Neural cell (in vitro differentiated cells): ENCODE measurements at regions not wholly inside any gene's neighbourhood (a gene's known extent, or its start where the extent isn't known, plus 50 kb on each side); places are given as distances from the start of the nearest gene placed in this dataset.

ENCODE experiments used
- H2AFZ ChIP-seq: fragments of 200-600, 300-800 bp; sonication (generic), shearing (Covaris generic); 2 replicates; pipeline ENCODE4 v1.6.0; 2014; ENCODE audit warnings: low read depth, mild to moderate bottlenecking, antibody characterized with exemption, low read length, moderate library complexity
- H3F3A ChIP-seq: fragments of 200-600 bp; shearing (Covaris generic); 2 replicates; pipeline ENCODE4 v1.6.1; 2016; ENCODE audit warnings: mild to moderate bottlenecking, moderate library complexity, mixed read lengths, antibody characterized with exemption, low read length; ENCODE audit not compliant: insufficient read depth, poor library complexity, severe bottlenecking
- H3K27ac ChIP-seq: fragments of 200-600, 300-800 bp; sonication (generic), shearing (Covaris generic); 2 replicates; pipeline ENCODE4 v1.5.1; 2014; ENCODE audit warnings: mild to moderate bottlenecking, low read length, moderate library complexity
- H3K27me3 ChIP-seq: fragments of 300-800, 200-600 bp; sonication (generic), shearing (Covaris generic); 2 replicates; pipeline ENCODE4 v1.6.0; 2014; ENCODE audit warnings: mild to moderate bottlenecking, low read depth, low read length, moderate library complexity; ENCODE audit not compliant: insufficient read depth
- H3K36me3 ChIP-seq: fragments of 300-800, 200-600 bp; sonication (generic), shearing (Covaris generic); 2 replicates; pipeline ENCODE4 v1.5.1; 2014; ENCODE audit warnings: mild to moderate bottlenecking, antibody characterized with exemption, low read length, moderate library complexity; ENCODE audit not compliant: insufficient read depth
- H3K4me2 ChIP-seq: fragments of 300-800, 200-600 bp; sonication (generic), shearing (Covaris generic); 2 replicates; pipeline ENCODE4 v1.6.0; 2014; ENCODE audit warnings: mild to moderate bottlenecking, low read length
- H3K4me3 ChIP-seq: fragments of 300-800, 200-600 bp; sonication (generic), shearing (Covaris generic); 2 replicates; pipeline ENCODE4 v1.5.1; 2014; ENCODE audit warnings: mild to moderate bottlenecking, low read length, moderate library complexity
- H3K79me2 ChIP-seq: fragments of 200-600 bp; shearing (Covaris generic); replicated peaks from 2 replicates; pipeline ENCODE4 v1.6.0; 2014; ENCODE audit warnings: mild to moderate bottlenecking, low read length, moderate library complexity; ENCODE audit not compliant: insufficient read depth
- H3K9ac ChIP-seq: fragments of 300-800, 200-600 bp; sonication (generic), shearing (Covaris generic); 2 replicates; pipeline ENCODE4 v1.6.1; 2016; ENCODE audit warnings: mild to moderate bottlenecking, low read length, mixed read lengths
- H3K9me2 ChIP-seq: fragments of 200-600 bp; shearing (Covaris generic); 2 replicates; pipeline ENCODE4 v1.6.1; 2016; ENCODE audit warnings: mild to moderate bottlenecking, low read length, mixed read lengths; ENCODE audit not compliant: insufficient read depth
- H3K9me3 ChIP-seq: fragments of 200-600, 300-800 bp; sonication (generic), shearing (Covaris generic); 2 replicates; pipeline ENCODE4 v1.6.1; 2016; ENCODE audit warnings: mild to moderate bottlenecking, mixed run types, low read length, moderate library complexity, mixed read lengths
- H4K20me1 ChIP-seq: fragments of 200-600 bp; shearing (Covaris generic); 2 replicates; pipeline ENCODE4 v1.6.1; 2016; ENCODE audit warnings: mild to moderate bottlenecking, mixed run types; ENCODE audit not compliant: insufficient read depth
- EP300 ChIP-seq: fragments of 450-650 bp; conservative IDR thresholded peaks from 2 replicates; pipeline ENCODE4 v1.6.1; 2014; ENCODE audit warnings: antibody characterized with exemption, mild to moderate bottlenecking, moderate library complexity; ENCODE audit not compliant: poor library complexity, severe bottlenecking
- EZH2 ChIP-seq: fragments of 200-600, 300-800 bp; shearing (Covaris generic), sonication (generic); IDR thresholded peaks from 2 replicates; pipeline ENCODE4 v1.6.1; 2014; ENCODE audit warnings: antibody characterized with exemption, low read length, borderline replicate concordance, mild to moderate bottlenecking; ENCODE audit not compliant: insufficient read depth, poor library complexity, severe bottlenecking
- MXI1 ChIP-seq: fragments of 450-650 bp; conservative IDR thresholded peaks from 2 replicates; pipeline ENCODE4 v1.6.1; 2014; ENCODE audit warnings: antibody characterized with exemption, mild to moderate bottlenecking; ENCODE audit not compliant: poor library complexity, severe bottlenecking
- POLR2AphosphoS5 ChIP-seq: IDR thresholded peaks from 2 replicates; pipeline ENCODE4 v1.6.1; 2012
- RAD21 ChIP-seq: fragments of 450-650 bp; conservative IDR thresholded peaks from 2 replicates; pipeline ENCODE4 v1.6.1; 2014; ENCODE audit warnings: antibody characterized with exemption, mild to moderate bottlenecking, moderate library complexity
- SMC3 ChIP-seq: fragments of 450-650 bp; conservative IDR thresholded peaks from 2 replicates; pipeline ENCODE4 v1.6.1; 2014; ENCODE audit warnings: antibody characterized with exemption, mild to moderate bottlenecking, moderate library complexity; ENCODE audit not compliant: poor library complexity
- TAF1 ChIP-seq: IDR thresholded peaks from 2 replicates; pipeline ENCODE4 v1.6.1; 2012; ENCODE audit warnings: low read depth
- TF ChIP-seq, protein P1 (sequence below): fragments of 450-650 bp; IDR thresholded peaks from 2 replicates; pipeline ENCODE4 v1.5.1; 2014; ENCODE audit warnings: antibody characterized with exemption, mild to moderate bottlenecking, moderate library complexity; ENCODE audit not compliant: poor library complexity, severe bottlenecking
- TF ChIP-seq, protein P2 (sequence below): IDR thresholded peaks from 2 replicates; pipeline ENCODE4 v1.6.1; 2012; ENCODE audit warnings: borderline replicate concordance

DNA sequence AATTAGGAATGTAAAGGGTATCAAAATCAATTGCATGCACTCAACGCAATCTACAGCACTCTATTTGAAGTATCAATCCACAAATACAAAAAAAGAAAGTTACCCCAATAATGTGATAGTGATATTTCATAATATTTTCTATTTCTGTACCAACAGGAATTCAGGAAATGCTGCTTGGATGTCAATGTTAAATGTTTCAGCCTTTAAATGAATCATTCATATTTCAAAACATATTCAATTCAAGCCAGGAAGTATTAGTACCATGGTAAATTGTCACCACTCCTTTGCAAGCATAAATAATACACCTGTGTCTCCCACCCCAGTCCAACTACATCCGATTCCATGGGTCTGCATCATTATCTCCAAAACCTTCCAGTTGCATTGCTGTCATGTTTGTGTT, 1185.5 kb upstream of the CDH18 start:
- Histone ChIP-seq H3K9ac (no peak overlapping the region), H3K27me3 (no peaks in the 10 kb centered on the region)

DNA sequence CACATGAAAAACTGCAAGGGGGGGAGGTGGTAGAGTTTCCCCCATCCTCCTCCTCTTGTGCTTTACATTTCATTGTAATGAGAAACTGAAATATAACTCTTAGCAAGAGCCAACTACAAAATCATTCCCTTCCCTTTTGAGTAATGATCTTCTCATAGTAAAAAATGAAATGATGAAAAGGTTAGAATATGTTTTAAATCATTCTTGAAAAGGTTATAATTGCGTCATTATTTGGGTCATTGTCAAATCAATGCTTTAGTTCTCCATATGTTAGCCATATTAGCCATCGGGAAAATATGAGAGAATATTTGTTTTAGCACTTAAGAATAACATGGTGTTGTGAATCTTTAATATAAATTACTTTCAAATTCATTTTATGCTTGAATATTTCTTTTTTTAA, 1185.0 kb upstream of the CDH18 start:
- no peaks in the 10 kb centered on the region for H3K9me3 ChIP-seq
- H3K9ac ChIP-seq, result no peak overlapping the region
- H3K9me2 ChIP-seq, result no peaks in the 10 kb centered on the region
- H3F3A ChIP-seq, result no peaks in the 10 kb centered on the region
- H3K4me3 ChIP-seq, result no peak overlapping the region
- H3K79me2 ChIP-seq, result no peaks in the 10 kb centered on the region
- H3K36me3 ChIP-seq, result no peaks in the 10 kb centered on the region
- no peak overlapping the region for H3K27ac ChIP-seq
- no peak overlapping the region for H2AFZ ChIP-seq
- no peaks in the 10 kb centered on the region for H4K20me1 ChIP-seq
- TF ChIP-seq, protein P1, sequence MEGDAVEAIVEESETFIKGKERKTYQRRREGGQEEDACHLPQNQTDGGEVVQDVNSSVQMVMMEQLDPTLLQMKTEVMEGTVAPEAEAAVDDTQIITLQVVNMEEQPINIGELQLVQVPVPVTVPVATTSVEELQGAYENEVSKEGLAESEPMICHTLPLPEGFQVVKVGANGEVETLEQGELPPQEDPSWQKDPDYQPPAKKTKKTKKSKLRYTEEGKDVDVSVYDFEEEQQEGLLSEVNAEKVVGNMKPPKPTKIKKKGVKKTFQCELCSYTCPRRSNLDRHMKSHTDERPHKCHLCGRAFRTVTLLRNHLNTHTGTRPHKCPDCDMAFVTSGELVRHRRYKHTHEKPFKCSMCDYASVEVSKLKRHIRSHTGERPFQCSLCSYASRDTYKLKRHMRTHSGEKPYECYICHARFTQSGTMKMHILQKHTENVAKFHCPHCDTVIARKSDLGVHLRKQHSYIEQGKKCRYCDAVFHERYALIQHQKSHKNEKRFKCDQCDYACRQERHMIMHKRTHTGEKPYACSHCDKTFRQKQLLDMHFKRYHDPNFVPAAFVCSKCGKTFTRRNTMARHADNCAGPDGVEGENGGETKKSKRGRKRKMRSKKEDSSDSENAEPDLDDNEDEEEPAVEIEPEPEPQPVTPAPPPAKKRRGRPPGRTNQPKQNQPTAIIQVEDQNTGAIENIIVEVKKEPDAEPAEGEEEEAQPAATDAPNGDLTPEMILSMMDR, result no peak
- TF ChIP-seq MXI1, result no peak
- no peak for TF ChIP-seq POLR2AphosphoS5
- TF ChIP-seq RAD21, result no peak
- no peak for TF ChIP-seq TAF1
- TF ChIP-seq, protein P2, sequence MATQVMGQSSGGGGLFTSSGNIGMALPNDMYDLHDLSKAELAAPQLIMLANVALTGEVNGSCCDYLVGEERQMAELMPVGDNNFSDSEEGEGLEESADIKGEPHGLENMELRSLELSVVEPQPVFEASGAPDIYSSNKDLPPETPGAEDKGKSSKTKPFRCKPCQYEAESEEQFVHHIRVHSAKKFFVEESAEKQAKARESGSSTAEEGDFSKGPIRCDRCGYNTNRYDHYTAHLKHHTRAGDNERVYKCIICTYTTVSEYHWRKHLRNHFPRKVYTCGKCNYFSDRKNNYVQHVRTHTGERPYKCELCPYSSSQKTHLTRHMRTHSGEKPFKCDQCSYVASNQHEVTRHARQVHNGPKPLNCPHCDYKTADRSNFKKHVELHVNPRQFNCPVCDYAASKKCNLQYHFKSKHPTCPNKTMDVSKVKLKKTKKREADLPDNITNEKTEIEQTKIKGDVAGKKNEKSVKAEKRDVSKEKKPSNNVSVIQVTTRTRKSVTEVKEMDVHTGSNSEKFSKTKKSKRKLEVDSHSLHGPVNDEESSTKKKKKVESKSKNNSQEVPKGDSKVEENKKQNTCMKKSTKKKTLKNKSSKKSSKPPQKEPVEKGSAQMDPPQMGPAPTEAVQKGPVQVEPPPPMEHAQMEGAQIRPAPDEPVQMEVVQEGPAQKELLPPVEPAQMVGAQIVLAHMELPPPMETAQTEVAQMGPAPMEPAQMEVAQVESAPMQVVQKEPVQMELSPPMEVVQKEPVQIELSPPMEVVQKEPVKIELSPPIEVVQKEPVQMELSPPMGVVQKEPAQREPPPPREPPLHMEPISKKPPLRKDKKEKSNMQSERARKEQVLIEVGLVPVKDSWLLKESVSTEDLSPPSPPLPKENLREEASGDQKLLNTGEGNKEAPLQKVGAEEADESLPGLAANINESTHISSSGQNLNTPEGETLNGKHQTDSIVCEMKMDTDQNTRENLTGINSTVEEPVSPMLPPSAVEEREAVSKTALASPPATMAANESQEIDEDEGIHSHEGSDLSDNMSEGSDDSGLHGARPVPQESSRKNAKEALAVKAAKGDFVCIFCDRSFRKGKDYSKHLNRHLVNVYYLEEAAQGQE, result no peak
- TF ChIP-seq EP300, result no peak
- TF ChIP-seq SMC3, result no peak
- no peak for TF ChIP-seq EZH2
- H3K4me2 ChIP-seq, result no peak overlapping the region
- no peaks in the 10 kb centered on the region for H3K27me3 ChIP-seq

More for the DNA sequence above, 1185.5 kb upstream of the CDH18 start:
- Histone ChIP-seq H3K4me3 (no peak overlapping the region), H3F3A (no peaks in the 10 kb centered on the region), H3K9me2 (no peaks in the 10 kb centered on the region), H3K36me3 (no peaks in the 10 kb centered on the region), H2AFZ (no peak overlapping the region), H4K20me1 (no peaks in the 10 kb centered on the region), H3K4me2 (no peak overlapping the region), H3K27ac (no peak overlapping the region), H3K79me2 (no peaks in the 10 kb centered on the region), H3K9me3 (no peaks in the 10 kb centered on the region)
- TF ChIP-seq EP300 (no peak), EZH2 (no peak), TAF1 (no peak), MXI1 (no peak), POLR2AphosphoS5 (no peak), SMC3 (no peak), RAD21 (no peak)
- TF ChIP-seq, protein P2, result no peak
- TF ChIP-seq, protein P1, result no peak
